Thoracic aorta (tissue), 2 donors: ENCODE measurements at regions not wholly inside any gene's neighbourhood (a gene's known extent, or its start where the extent isn't known, plus 50 kb on each side); places are given as distances from the start of the nearest gene placed in this dataset.
A peak's percentile ranks its signal among the peaks of the same experiment; 100 is the strongest.

Source experiments
- ATAC-seq: fragments of 150-250 bp; one replicate; pipeline ENCODE4 v1.8.0; 2017; ENCODE audit warnings: low read depth; ENCODE audit not compliant: insufficient number of reproducible peaks, low FRiP score
- DNase-seq: peaks from one replicate; pipeline ENCODE4 v3.0.0-alpha.2; 2020; ENCODE audit warnings: low spot score
- H3K27ac ChIP-seq, 2 donors: fragments of 200-600 bp; sonication (generic); 1 replicate in 1 of 2; 2 replicates in 1 of 2; pipeline ENCODE4 v1.5.1; 2016; ENCODE audit warnings: mild to moderate bottlenecking in 2 of 2, moderate library complexity in 2 of 2
- H3K27me3 ChIP-seq: fragments of 200-600 bp; sonication (generic); replicated peaks from 2 replicates; pipeline ENCODE4 v1.6.0; 2016; ENCODE audit warnings: mild to moderate bottlenecking; ENCODE audit not compliant: insufficient read depth
- H3K36me3 ChIP-seq: fragments of 200-600 bp; sonication (generic); one replicate; pipeline ENCODE4 v1.5.1; 2016
- H3K4me1 ChIP-seq, 2 donors: fragments of 200-600 bp; sonication (generic); 1 replicate in 1 of 2; 2 replicates in 1 of 2; pipeline versions ENCODE4 v1.5.1 to v1.6.0; 2016; ENCODE audit warnings: low read depth in 2 of 2, mild to moderate bottlenecking in 1 of 2; ENCODE audit not compliant: control insufficient read depth in 1 of 2
- H3K4me3 ChIP-seq: fragments of 200-600 bp; sonication (generic); 2 replicates; pipeline ENCODE4 v1.5.1; 2016; ENCODE audit warnings: mild to moderate bottlenecking
- H3K9me3 ChIP-seq: fragments of 200-600 bp; sonication (generic); 2 replicates; pipeline ENCODE4 v1.5.1; 2016
- TF ChIP-seq, protein P1 (sequence below): fragments of 200-600 bp; sonication (generic); IDR thresholded peaks from one replicate; pipeline ENCODE4 v1.5.1; 2019; ENCODE audit warnings: antibody characterized with exemption

DNA sequence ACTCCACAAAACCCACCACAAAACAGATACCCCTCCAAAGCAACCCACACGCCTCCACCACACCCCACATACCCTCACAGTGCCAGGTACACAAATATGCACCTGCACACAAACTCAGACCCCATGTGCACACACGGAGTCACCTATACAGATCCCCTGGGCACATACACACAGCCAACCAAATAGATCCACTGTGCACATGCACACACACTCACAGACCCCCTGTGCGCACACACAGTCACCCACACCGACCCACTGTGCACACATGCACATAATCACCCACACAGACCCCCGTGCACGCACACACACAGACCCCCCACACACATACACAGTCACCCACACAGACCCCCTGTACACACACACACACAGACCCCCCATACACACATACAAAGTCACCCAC lies 107.8 kb downstream of the HSPH1 start:
- Histone ChIP-seq H3K4me3 (no peak overlapping the region), H3K36me3 (no peaks in the 10 kb centered on the region), H3K4me1 (no peaks in the 10 kb centered on the region), H3K9me3 (no peaks in the 10 kb centered on the region), H3K27ac (no peak overlapping the region), H3K27me3 (no peaks in the 10 kb centered on the region)
- DNase-seq (no peak), ATAC-seq (no peak)
- TF ChIP-seq, protein P1, sequence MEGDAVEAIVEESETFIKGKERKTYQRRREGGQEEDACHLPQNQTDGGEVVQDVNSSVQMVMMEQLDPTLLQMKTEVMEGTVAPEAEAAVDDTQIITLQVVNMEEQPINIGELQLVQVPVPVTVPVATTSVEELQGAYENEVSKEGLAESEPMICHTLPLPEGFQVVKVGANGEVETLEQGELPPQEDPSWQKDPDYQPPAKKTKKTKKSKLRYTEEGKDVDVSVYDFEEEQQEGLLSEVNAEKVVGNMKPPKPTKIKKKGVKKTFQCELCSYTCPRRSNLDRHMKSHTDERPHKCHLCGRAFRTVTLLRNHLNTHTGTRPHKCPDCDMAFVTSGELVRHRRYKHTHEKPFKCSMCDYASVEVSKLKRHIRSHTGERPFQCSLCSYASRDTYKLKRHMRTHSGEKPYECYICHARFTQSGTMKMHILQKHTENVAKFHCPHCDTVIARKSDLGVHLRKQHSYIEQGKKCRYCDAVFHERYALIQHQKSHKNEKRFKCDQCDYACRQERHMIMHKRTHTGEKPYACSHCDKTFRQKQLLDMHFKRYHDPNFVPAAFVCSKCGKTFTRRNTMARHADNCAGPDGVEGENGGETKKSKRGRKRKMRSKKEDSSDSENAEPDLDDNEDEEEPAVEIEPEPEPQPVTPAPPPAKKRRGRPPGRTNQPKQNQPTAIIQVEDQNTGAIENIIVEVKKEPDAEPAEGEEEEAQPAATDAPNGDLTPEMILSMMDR, result no peak

DNA sequence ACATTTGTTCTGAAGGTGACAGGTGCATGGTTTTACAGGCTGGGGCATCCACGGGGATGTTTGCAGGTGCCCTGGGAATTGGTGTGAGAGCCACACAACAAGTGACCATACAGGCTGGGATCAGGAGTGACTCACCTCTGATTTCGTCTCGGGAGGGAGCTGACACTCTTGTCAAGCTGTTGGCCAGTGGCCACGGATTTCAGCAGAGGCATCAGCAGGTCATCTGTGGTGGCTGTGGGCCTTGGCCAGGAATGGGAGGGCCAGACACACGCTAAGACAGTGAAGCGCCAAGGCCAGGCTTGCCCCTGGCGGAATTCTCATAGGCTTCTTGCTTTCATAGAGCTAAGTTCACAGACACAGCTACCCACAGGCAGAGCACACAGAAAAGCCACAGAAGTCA lies 108.6 kb downstream of the HSPH1 start:
- DNase-seq (no peak), ATAC-seq (no peak)
- Histone ChIP-seq H3K36me3 (no peaks in the 10 kb centered on the region), H3K27ac (no peak overlapping the region), H3K27me3 (no peaks in the 10 kb centered on the region), H3K4me1 (no peaks in the 10 kb centered on the region), H3K4me3 (no peak overlapping the region), H3K9me3 (no peaks in the 10 kb centered on the region)
- TF ChIP-seq, protein P1, result no peak

DNA sequence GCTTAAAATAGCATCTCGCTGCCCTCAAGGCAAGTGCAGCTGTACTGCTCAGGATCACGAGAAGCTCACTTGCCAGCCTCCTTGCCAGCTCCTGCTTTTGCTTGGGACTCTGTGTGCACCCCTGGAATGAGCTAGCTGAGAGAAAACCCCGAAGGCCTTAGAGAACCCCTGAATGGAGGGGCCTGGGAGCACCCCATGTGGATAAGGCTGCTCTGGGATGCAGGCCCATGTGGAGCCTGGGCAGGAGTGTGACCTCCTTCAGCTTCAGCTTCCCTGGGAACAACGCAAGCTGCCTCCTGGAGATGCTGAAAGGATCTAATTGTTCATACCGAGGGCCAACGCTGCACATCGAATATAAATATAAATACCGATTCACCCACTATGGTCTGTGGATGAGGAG lies 109.2 kb downstream of the HSPH1 start:
- no peak for ATAC-seq
- H3K4me1 ChIP-seq, result no peaks in the 10 kb centered on the region
- H3K9me3 ChIP-seq, result no peaks in the 10 kb centered on the region
- H3K36me3 ChIP-seq, result no peaks in the 10 kb centered on the region
- no peak for DNase-seq
- H3K27me3 ChIP-seq, result no peaks in the 10 kb centered on the region
- H3K27ac ChIP-seq, result no peak overlapping the region
- TF ChIP-seq, protein P1, result no peak
- H3K4me3 ChIP-seq, result no peak overlapping the region

DNA sequence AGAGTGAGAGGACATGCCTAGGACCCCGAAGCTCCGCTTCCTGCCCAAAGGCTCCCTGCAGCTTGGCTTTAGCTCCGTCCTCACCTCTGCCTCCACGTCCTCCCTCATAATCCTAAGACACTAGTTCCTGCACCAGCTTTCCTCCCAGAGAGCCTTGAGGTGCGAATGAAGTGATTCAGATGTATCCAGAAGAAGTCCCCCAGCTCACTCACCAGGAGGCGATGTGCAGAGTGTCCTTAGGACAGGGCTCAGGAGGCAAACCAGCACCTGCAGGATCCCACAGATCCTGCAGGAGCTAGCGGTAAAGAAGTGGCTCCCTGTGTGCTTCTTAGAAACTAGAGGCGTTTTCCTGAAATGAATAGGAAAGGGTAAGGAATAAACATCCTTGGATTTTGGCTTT lies 109.7 kb downstream of the HSPH1 start:
- Histone ChIP-seq H3K27ac (no peak overlapping the region), H3K27me3 (no peaks in the 10 kb centered on the region), H3K4me1 (no peaks in the 10 kb centered on the region), H3K4me3 (no peak overlapping the region), H3K36me3 (no peaks in the 10 kb centered on the region), H3K9me3 (no peaks in the 10 kb centered on the region)
- no peak for ATAC-seq
- TF ChIP-seq, protein P1, result no peak
- DNase-seq, result no peak

DNA sequence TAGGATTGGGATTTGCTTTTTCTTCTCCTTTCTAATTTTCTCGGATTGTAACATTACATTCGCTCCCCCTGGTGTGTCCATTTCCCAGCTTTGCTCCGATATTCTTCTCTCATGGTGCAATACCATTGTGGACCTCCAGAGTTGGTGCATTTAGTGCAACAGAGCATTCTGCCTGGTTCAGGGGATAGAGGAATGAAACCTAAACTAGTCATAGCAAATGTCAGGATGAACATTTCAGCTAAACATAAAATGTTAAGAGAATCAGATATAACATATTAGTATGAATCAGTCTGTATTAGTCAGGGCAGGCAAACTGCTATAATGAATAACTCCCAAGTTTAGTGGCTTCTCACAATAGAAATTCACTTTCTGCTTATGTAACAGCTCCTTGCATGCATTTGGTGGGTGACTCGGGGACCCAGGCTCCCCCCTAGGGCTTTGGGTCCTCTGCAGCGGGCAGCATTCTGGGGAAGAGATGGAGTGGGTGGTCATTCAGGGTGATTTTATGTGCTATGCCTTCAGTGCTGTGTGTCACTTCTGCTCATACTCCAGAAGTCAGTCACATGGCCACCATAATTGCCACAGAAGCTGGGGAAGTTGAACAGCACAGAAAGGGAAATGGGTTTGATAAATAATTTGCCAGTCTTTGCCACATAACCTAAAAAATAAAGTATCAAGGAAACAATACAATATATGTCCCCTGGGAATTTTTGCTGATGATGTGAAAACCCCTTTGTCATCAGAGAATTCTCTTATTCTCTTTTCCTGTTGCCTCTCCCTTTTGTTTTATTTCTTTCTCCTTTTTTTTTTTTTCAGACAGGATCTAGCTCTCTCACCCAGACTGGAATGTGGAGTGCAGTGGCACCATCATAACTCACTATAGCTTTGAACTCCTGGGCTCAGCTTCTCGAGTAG lies 111.0 kb downstream of the HSPH1 start:
- H3K4me1 ChIP-seq, result peaks cover 0 to under 1% of the 10 kb centered on the region in 2 donors
- H3K4me3 ChIP-seq, result no peak overlapping the region
- ATAC-seq, result no peak
- H3K36me3 ChIP-seq, result no peaks in the 10 kb centered on the region
- no peaks in the 10 kb centered on the region for H3K9me3 ChIP-seq
- no peaks in the 10 kb centered on the region for H3K27me3 ChIP-seq
- TF ChIP-seq, protein P1, result peak; percentile 26
- DNase-seq, result no peak
- H3K27ac ChIP-seq, result no peak overlapping the region
